ENCODE measurements at regions not wholly inside any gene's neighbourhood (a gene's known extent, or its start where the extent isn't known, plus 50 kb on each side); places are given as distances from the start of the nearest gene placed in this dataset.

GRCh38 chr3:39558775-39559306, 91.4 kb downstream of the MOBP start:
- no peak overlapping the region for H3K4me3 ChIP-seq (ENCODE audit: low read length in 3 of 3)
- H3K27me3 ChIP-seq (ENCODE audit: control insufficient read depth, insufficient read depth, low read length): no peaks in the 10 kb centered on the region
- no peak for FAIRE-seq
- no peaks in the 10 kb centered on the region for H3K9me3 ChIP-seq (ENCODE audit: control insufficient read depth in 2 of 3, insufficient read depth in 1 of 3, low read length in 3 of 3)
- TF ChIP-seq CTCF (IDR thresholded peaks at IDR 0.05; ENCODE audit: borderline replicate concordance, extremely low read depth, insufficient read depth): no peak
- H3K36me3 ChIP-seq (ENCODE audit: control insufficient read depth in 2 of 3, insufficient read depth in 3 of 3, low read length in 3 of 3): no peaks in the 10 kb centered on the region
- intact Hi-C loops (cut with DNase I): no loop called here
- no peaks in the 10 kb centered on the region for H3K4me1 ChIP-seq (ENCODE audit: control insufficient read depth in 2 of 3, insufficient read depth in 2 of 3, low read depth in 1 of 3, low read length in 3 of 3)
- no peak overlapping the region for H3K9ac ChIP-seq (ENCODE audit: low read length in 3 of 3)
- H3K27ac ChIP-seq (ENCODE audit: low read depth in 2 of 2, low read length in 2 of 2): no peak overlapping the region
- no peak for DNase-seq

- intact Hi-C loops (cut with DNase I): no loop called here
- no peak for FAIRE-seq
- no peak for TF ChIP-seq CTCF (IDR thresholded peaks at IDR 0.05; ENCODE audit: borderline replicate concordance, extremely low read depth, insufficient read depth)
These were observed 92.1 kb downstream of the MOBP start for GRCh38 chr3:39559543-39559942.

GRCh38 chr3:39568508-39568907, 101.0 kb downstream of the MOBP start:
- DNase-seq (no peak), FAIRE-seq (no peak)
- Histone ChIP-seq H3K9me3 (ENCODE audit: control insufficient read depth in 2 of 3, insufficient read depth in 1 of 3, low read length in 3 of 3) (no peaks in the 10 kb centered on the region), H3K4me3 (ENCODE audit: low read length in 3 of 3) (no peak overlapping the region), H3K27me3 (ENCODE audit: control insufficient read depth, insufficient read depth, low read length) (no peaks in the 10 kb centered on the region), H3K4me1 (ENCODE audit: control insufficient read depth in 2 of 3, insufficient read depth in 2 of 3, low read depth in 1 of 3, low read length in 3 of 3) (no peaks in the 10 kb centered on the region), H3K36me3 (ENCODE audit: control insufficient read depth in 2 of 3, insufficient read depth in 3 of 3, low read length in 3 of 3) (no peaks in the 10 kb centered on the region), H3K27ac (ENCODE audit: low read depth in 2 of 2, low read length in 2 of 2) (no peak overlapping the region), H3K9ac (ENCODE audit: low read length in 3 of 3) (no peak overlapping the region)
- TF ChIP-seq CTCF (IDR thresholded peaks at IDR 0.05; ENCODE audit: borderline replicate concordance, extremely low read depth, insufficient read depth): no peak
- intact Hi-C loops (cut with DNase I): no loop called here

More at GRCh38 chr3:39559543-39559942, 92.1 kb downstream of the MOBP start:
- H3K9ac ChIP-seq (ENCODE audit: low read length in 3 of 3): no peak overlapping the region
- DNase-seq: no peak
- H3K27ac ChIP-seq (ENCODE audit: low read depth in 2 of 2, low read length in 2 of 2): no peak overlapping the region
- H3K4me3 ChIP-seq (ENCODE audit: low read length in 3 of 3): no peak overlapping the region
- no peaks in the 10 kb centered on the region for H3K36me3 ChIP-seq (ENCODE audit: control insufficient read depth in 2 of 3, insufficient read depth in 3 of 3, low read length in 3 of 3)
- no peaks in the 10 kb centered on the region for H3K27me3 ChIP-seq (ENCODE audit: control insufficient read depth, insufficient read depth, low read length)
- no peaks in the 10 kb centered on the region for H3K9me3 ChIP-seq (ENCODE audit: control insufficient read depth in 2 of 3, insufficient read depth in 1 of 3, low read length in 3 of 3)
- no peaks in the 10 kb centered on the region for H3K4me1 ChIP-seq (ENCODE audit: control insufficient read depth in 2 of 3, insufficient read depth in 2 of 3, low read depth in 1 of 3, low read length in 3 of 3)

- no peaks in the 10 kb centered on the region for H3K9me3 ChIP-seq (ENCODE audit: control insufficient read depth in 2 of 3, insufficient read depth in 1 of 3, low read length in 3 of 3)
- no peaks in the 10 kb centered on the region for H3K27me3 ChIP-seq (ENCODE audit: control insufficient read depth, insufficient read depth, low read length)
- no peak for TF ChIP-seq CTCF (IDR thresholded peaks at IDR 0.05; ENCODE audit: borderline replicate concordance, extremely low read depth, insufficient read depth)
- no peak overlapping the region for H3K27ac ChIP-seq (ENCODE audit: low read depth in 2 of 2, low read length in 2 of 2)
- no peaks in the 10 kb centered on the region for H3K36me3 ChIP-seq (ENCODE audit: control insufficient read depth in 2 of 3, insufficient read depth in 3 of 3, low read length in 3 of 3)
- no peak overlapping the region for H3K4me3 ChIP-seq (ENCODE audit: low read length in 3 of 3)
- no peak overlapping the region for H3K9ac ChIP-seq (ENCODE audit: low read length in 3 of 3)
- no peaks in the 10 kb centered on the region for H3K4me1 ChIP-seq (ENCODE audit: control insufficient read depth in 2 of 3, insufficient read depth in 2 of 3, low read depth in 1 of 3, low read length in 3 of 3)
- intact Hi-C loops (cut with DNase I): no loop called here
- no peak for DNase-seq
- FAIRE-seq: no peak
These were observed 101.6 kb downstream of the MOBP start for GRCh38 chr3:39569095-39569494.

Data from kidney (tissue), 13 donors.